H9 (cell line): ENCODE measurements at regions not wholly inside any gene's neighbourhood (a gene's known extent, or its start where the extent isn't known, plus 50 kb on each side); places are given as distances from the start of the nearest gene placed in this dataset.

Experiments
- DNase-seq: peaks from one replicate; pipeline ENCODE4 v3.0.0-alpha.2; 2017
- H2AFZ ChIP-seq: one replicate; pipeline ENCODE4 v1.6.1; 2013; ENCODE audit warnings: mild to moderate bottlenecking, low read length, control low read depth, moderate library complexity
- H2AK5ac ChIP-seq: 2 replicates; pipeline ENCODE4 v1.6.1; 2013; ENCODE audit warnings: low read length, control low read depth, mixed read lengths; ENCODE audit not compliant: insufficient read length
- H2BK120ac ChIP-seq: one replicate; pipeline ENCODE4 v1.6.1; 2013; ENCODE audit warnings: low read depth, mild to moderate bottlenecking, low read length, control low read depth, inconsistent platforms; ENCODE audit not compliant: poor library complexity, severe bottlenecking
- H2BK12ac ChIP-seq: 2 replicates; pipeline ENCODE4 v1.6.1; 2013; ENCODE audit warnings: low read length, control low read depth, mixed read lengths, low read depth; ENCODE audit not compliant: insufficient read length
- H2BK15ac ChIP-seq: 2 replicates; pipeline ENCODE4 v1.6.1; 2013; ENCODE audit warnings: low read depth, low read length, control low read depth
- H2BK20ac ChIP-seq: one replicate; pipeline ENCODE4 v1.6.1; 2013; ENCODE audit warnings: low read depth, mild to moderate bottlenecking, low read length, control low read depth, inconsistent platforms; ENCODE audit not compliant: poor library complexity, severe bottlenecking
- H2BK5ac ChIP-seq: 2 replicates; pipeline ENCODE4 v1.6.1; 2013; ENCODE audit warnings: low read length, control low read depth, mixed read lengths; ENCODE audit not compliant: insufficient read length
- H3K14ac ChIP-seq: 2 replicates; pipeline ENCODE4 v1.6.1; 2013; ENCODE audit warnings: low read length, control low read depth; ENCODE audit not compliant: insufficient read depth
- H3K18ac ChIP-seq: 2 replicates; pipeline ENCODE4 v1.6.1; 2013; ENCODE audit warnings: low read depth, mild to moderate bottlenecking, mixed read lengths, low read length, control low read depth; ENCODE audit not compliant: insufficient read length
- H3K23ac ChIP-seq: 2 replicates; pipeline ENCODE4 v1.6.1; 2013; ENCODE audit warnings: low read length, control low read depth, mixed read lengths, low read depth; ENCODE audit not compliant: insufficient read length
- H3K23me2 ChIP-seq: 2 replicates; pipeline ENCODE4 v1.6.1; 2013; ENCODE audit warnings: low read depth, mild to moderate bottlenecking, mixed read lengths, low read length, control low read depth; ENCODE audit not compliant: insufficient read length, poor library complexity, severe bottlenecking
- H3K27ac ChIP-seq: 2 replicates; pipeline ENCODE4 v1.5.1; 2013; ENCODE audit warnings: low read length, control low read depth, mixed read lengths, low read depth; ENCODE audit not compliant: insufficient read length
- H3K27me3 ChIP-seq: 2 replicates; pipeline ENCODE4 v1.6.1; 2013; ENCODE audit warnings: low read length, control low read depth, inconsistent platforms; ENCODE audit not compliant: insufficient read depth
- H3K4ac ChIP-seq: 2 replicates; pipeline ENCODE4 v1.6.1; 2013; ENCODE audit warnings: low read depth, mild to moderate bottlenecking, control low read depth, inconsistent platforms, low read length, moderate library complexity
- H3K4me1 ChIP-seq: 2 replicates; pipeline ENCODE4 v1.6.1; 2013; ENCODE audit warnings: low read length, control low read depth, inconsistent platforms; ENCODE audit not compliant: insufficient read depth
- H3K4me2 ChIP-seq: 2 replicates; pipeline ENCODE4 v1.6.1; 2013; ENCODE audit warnings: low read length, control low read depth, mixed read lengths; ENCODE audit not compliant: insufficient read length, insufficient read depth
- H3K56ac ChIP-seq: 2 replicates; pipeline ENCODE4 v1.6.1; 2013; ENCODE audit warnings: low read depth, mild to moderate bottlenecking, mixed read lengths, low read length, control low read depth; ENCODE audit not compliant: insufficient read length
- H3K79me1 ChIP-seq: 2 replicates; pipeline ENCODE4 v1.6.1; 2013; ENCODE audit warnings: low read depth, mild to moderate bottlenecking, moderate library complexity, low read length, control low read depth, inconsistent platforms; ENCODE audit not compliant: insufficient read depth, poor library complexity, severe bottlenecking
- H3K79me2 ChIP-seq: 2 replicates; pipeline ENCODE4 v1.6.1; 2013; ENCODE audit warnings: low read length, control low read depth, inconsistent platforms; ENCODE audit not compliant: insufficient read depth
- H3K9ac ChIP-seq: 2 replicates; pipeline ENCODE4 v1.6.1; 2013; ENCODE audit warnings: low read length, control low read depth, mixed read lengths; ENCODE audit not compliant: insufficient read length; ENCODE audit errors: extremely low read depth
- H3K9me3 ChIP-seq: one replicate; pipeline ENCODE4 v1.6.1; 2013; ENCODE audit warnings: low read depth, low read length, inconsistent platforms; ENCODE audit not compliant: control insufficient read depth
- H3T11ph ChIP-seq: one replicate; pipeline ENCODE4 v1.6.1; 2013; ENCODE audit warnings: mild to moderate bottlenecking, low read length, control low read depth, inconsistent platforms
- H4K20me1 ChIP-seq: one replicate; pipeline ENCODE4 v1.6.1; 2013; ENCODE audit not compliant: control insufficient read depth, insufficient read length, insufficient read depth
- H4K5ac ChIP-seq: 2 replicates; pipeline ENCODE4 v1.6.1; 2013; ENCODE audit warnings: low read depth, mild to moderate bottlenecking, mixed read lengths, low read length, control low read depth; ENCODE audit not compliant: insufficient read length
- H4K8ac ChIP-seq: replicated peaks from 2 replicates; pipeline ENCODE4 v1.6.1; 2013; ENCODE audit warnings: low read length, control low read depth, mixed read lengths, low read depth; ENCODE audit not compliant: insufficient read length
- H4K91ac ChIP-seq: 2 replicates; pipeline ENCODE4 v1.6.1; 2013; ENCODE audit warnings: low read depth, mild to moderate bottlenecking, moderate library complexity, mixed read lengths, low read length, control low read depth; ENCODE audit not compliant: insufficient read length
- H3K27ac Mint-ChIP-seq, 3 experiments: 2 replicates in 2 of 3; 3 replicates in 1 of 3; pipeline ENCODE4 v1.8.0; 2020 to 2021; ENCODE audit warnings: mixed read lengths in 3 of 3, mild to moderate bottlenecking in 1 of 3, moderate library complexity in 1 of 3
- H3K27me3 Mint-ChIP-seq: 2 replicates; pipeline ENCODE4 v1.8.0; 2021; ENCODE audit warnings: low read depth, mild to moderate bottlenecking, moderate library complexity, mixed read lengths
- H3K36me3 Mint-ChIP-seq, 3 experiments: 2 replicates in 2 of 3; 3 replicates in 1 of 3; pipeline ENCODE4 v1.8.0; 2020 to 2021; ENCODE audit warnings: low read depth in 3 of 3, mixed read lengths in 3 of 3; ENCODE audit not compliant: insufficient read depth in 1 of 3
- H3K4me1 Mint-ChIP-seq, 2 experiments: 2 replicates each; pipeline ENCODE4 v1.8.0; 2020; ENCODE audit warnings: mixed read lengths in 2 of 2
- H3K4me3 Mint-ChIP-seq, 2 experiments: 2 replicates in 1 of 2; 3 replicates in 1 of 2; pipeline ENCODE4 v1.8.0; 2020 to 2021; ENCODE audit warnings: mild to moderate bottlenecking in 2 of 2, mixed read lengths in 2 of 2, moderate library complexity in 1 of 2
- H3K9me3 Mint-ChIP-seq, 2 experiments: 2 replicates in 1 of 2; 3 replicates in 1 of 2; pipeline ENCODE4 v1.8.0; 2020; ENCODE audit warnings: mild to moderate bottlenecking in 2 of 2, mixed read lengths in 2 of 2, moderate library complexity in 1 of 2
- CTCF ChIP-seq: fragments of 200-600 bp; sonication (generic); conservative IDR thresholded peaks from 3 replicates; pipeline ENCODE4 v1.8.0; 2021; ENCODE audit warnings: antibody characterized with exemption, mild to moderate bottlenecking
- WGBS: extraction: QIAGEN DNeasy Blood & Tissue Kit; methylation state at CpG from one replicate; pipeline ENCODE4 v1.1.7; 2013; ENCODE audit warnings: missing lambda C conversion rate, low lambda C conversion rate, mixed read lengths; ENCODE audit not compliant: insufficient read length; ENCODE audit errors: extremely low coverage; 5-methylcytosine and 5-hydroxymethylcytosine counted together

- Histone ChIP-seq H3T11ph (no peak overlapping the region), H2AK5ac (no peak overlapping the region), H3K9ac (no peak overlapping the region), H4K91ac (no peak overlapping the region), H3K4me2 (no peak overlapping the region), H2BK20ac (no peak overlapping the region), H4K5ac (no peak overlapping the region), H3K4me1 (no peaks in the 10 kb centered on the region; the same call in 1 of the 2 replicates), H4K20me1 (no peaks in the 10 kb centered on the region), H3K79me1 (no peaks in the 10 kb centered on the region), H2BK12ac (no peak overlapping the region), H3K79me2 (no peaks in the 10 kb centered on the region), H3K14ac (no peak overlapping the region), H3K23me2 (no peaks in the 10 kb centered on the region), H3K4ac (no peak overlapping the region), H3K27ac (no peak overlapping the region), H3K27me3 (no peaks in the 10 kb centered on the region), H2BK120ac (no peak overlapping the region), H3K9me3 (no peaks in the 10 kb centered on the region), H2AFZ (no peak overlapping the region), H3K18ac (no peak overlapping the region), H3K23ac (no peak overlapping the region), H2BK5ac (no peak overlapping the region), H4K8ac (no peak overlapping the region), H3K56ac (no peak overlapping the region), H2BK15ac (no peak overlapping the region)
- peaks cover 0 to 20% (median 5%) of the 10 kb centered on the region in 3 experiments; a peak in 4 of 7 replicates for H3K36me3 Mint-ChIP-seq
- no peak for DNase-seq
- H3K4me1 Mint-ChIP-seq = peaks cover 31 to 43% of the 10 kb centered on the region in 2 experiments
- H3K4me3 Mint-ChIP-seq = no peak overlapping the region
- peaks cover 9 to 19% of the 10 kb centered on the region in 2 experiments; a peak in 4 of 5 replicates for H3K9me3 Mint-ChIP-seq
- H3K27me3 Mint-ChIP-seq = no peaks in the 10 kb centered on the region; the same call in none of the 2 replicates
- TF ChIP-seq CTCF = no peak
- H3K27ac Mint-ChIP-seq = peak overlapping the region in 1 of 3 experiments; percentile 45; a peak in 1 of 7 replicates
- no CpG with 5 or more reads among the region's 4 CpGs for WGBS
These were observed 154.4 kb upstream of the MAX start for GRCh38 chr14:65256714-65257113.
